Heart left ventricle (tissue), 16 donors: ENCODE measurements at regions not wholly inside any gene's neighbourhood (a gene's known extent, or its start where the extent isn't known, plus 50 kb on each side); places are given as distances from the start of the nearest gene placed in this dataset.

Experiments
- ATAC-seq, 4 donors: fragments of 200-7000 bp; cut with Tn5 transposase; one replicate each; pipeline ENCODE4 v1.9.1; 2020 to 2022; ENCODE audit warnings: moderate library complexity in 4 of 4, mild to moderate bottlenecking in 3 of 4, moderate number of reproducible peaks in 1 of 4
- DNase-seq, 5 donors: peaks; one replicate each; pipeline ENCODE4 v3.0.0-alpha.2; 2020
- H3K27ac ChIP-seq, 12 donors: fragments of 200-600 bp; sonication (generic) in 4 of 12; one replicate each; pipeline versions ENCODE4 v1.5.0 to v1.8.0; 2016 to 2022; ENCODE audit warnings: mild to moderate bottlenecking in 2 of 12
- H3K27me3 ChIP-seq, 9 donors: fragments of 200-600 bp; sonication (generic) in 2 of 9; one replicate each; pipeline versions ENCODE4 v1.5.1 to v1.8.0; 2016 to 2022; ENCODE audit warnings: mild to moderate bottlenecking in 3 of 9
- H3K36me3 ChIP-seq, 9 donors: fragments of 200-600 bp; sonication (generic) in 2 of 9; one replicate each; pipeline versions ENCODE4 v1.5.0 to v1.8.0; 2018 to 2022; ENCODE audit warnings: mild to moderate bottlenecking in 2 of 9
- H3K4me1 ChIP-seq, 12 donors: fragments of 200-600 bp; sonication (generic) in 4 of 12; one replicate each; pipeline versions ENCODE4 v1.5.0 to v1.8.0; 2016 to 2022; ENCODE audit warnings: mild to moderate bottlenecking in 3 of 12
- H3K4me3 ChIP-seq, 12 donors: fragments of 200-600 bp; sonication (generic) in 4 of 12; one replicate each; pipeline versions ENCODE4 v1.5.0 to v1.8.0; 2017 to 2022; ENCODE audit warnings: mild to moderate bottlenecking in 9 of 12, moderate library complexity in 4 of 12
- H3K9me3 ChIP-seq, 12 donors: fragments of 200-600 bp; sonication (generic) in 4 of 12; one replicate each; pipeline versions ENCODE4 v1.5.0 to v1.8.0; 2016 to 2022; ENCODE audit warnings: mild to moderate bottlenecking in 1 of 12
- POLR2A ChIP-seq, 2 donors: fragments of 450-650 bp; IDR thresholded peaks; one replicate each; pipeline ENCODE4 v1.6.1; 2017; ENCODE audit warnings: antibody characterized with exemption in 2 of 2, mild to moderate bottlenecking in 2 of 2, moderate library complexity in 2 of 2
- WGBS, 4 donors: extraction: QIAGEN DNeasy Blood & Tissue Kit in 2 of 4; methylation state at CpG; one replicate each; pipeline versions ENCODE4 v1.1.5 to v1.1.7; 2013 to 2018; 5-methylcytosine and 5-hydroxymethylcytosine counted together
- intact Hi-C, 10 donors: fragments of 100-400 bp; cut with DNase I; formaldehyde crosslinking; loops; one replicate each; pipeline versions ENCODE4 v1.11.1 to v1.14.2; 2022
- TF ChIP-seq, protein P1 (sequence below), 12 donors: fragments of 200-600 bp; sonication (generic) in 4 of 12; IDR thresholded peaks; one replicate each; pipeline versions ENCODE4 v1.5.0 to v1.8.0; 2018 to 2022; ENCODE audit warnings: antibody characterized with exemption in 12 of 12, mild to moderate bottlenecking in 5 of 12
- donor health status: ischemic (EF 13 %, LVEDD 7.1; RV severe dilation, severe dysfunction).
- donor health status: healthy with polysubstance abuse.
- donor health status: DM: no; HTN: yes; CAD: no.
- donor health status: DM: no; HTN: no; CAD: no.
- donor health status: ischemic (EF 25% LVEDD 6.9; RV normal size, moderate dysfunction).
- donor health status: ischemic (EF 25% LVEDD 5.7; RV mildly dilated, moderate dysfunction).
- donor health status: healthy.
- donor health status: DM: yes; HTN: yes; CAD: no.
- donor health status: ischemic (EF 35%, LVEDD 5.7; RV mildly dilated, moderate dysfunction).
- donor health status: nonischemic (EF 11% LVEDD 7.7; RV severe dilation, severe dysfunction).
- donor health status: DM: yes; HTN: yes; CAD: no.
- donor health status: PGD.
- donor health status: ischemic (EF 29% LVEDD 5.4; RV normal size, mild dysfunction).
- donor health status: nonischemic (EF 23%, LVEDD 6.1; RV moderate dilation, normal function).

DNA sequence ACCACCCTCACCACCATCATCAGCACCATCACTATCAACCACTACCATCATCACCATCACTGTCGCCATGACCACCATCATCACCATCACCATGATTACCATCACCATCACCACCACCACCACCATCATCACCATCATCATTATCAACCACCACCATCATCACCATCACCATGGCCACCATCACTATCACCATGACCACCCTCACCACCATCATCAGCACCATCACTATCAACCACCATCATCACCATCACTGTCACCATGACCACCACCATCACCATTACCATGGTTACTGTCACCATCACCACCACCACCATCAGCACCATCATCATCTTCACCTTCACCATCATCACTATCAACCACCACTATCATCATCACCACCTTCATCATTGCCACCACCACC, 183.4 kb downstream of the SHANK2 start:
- Histone ChIP-seq H3K27me3 (peaks cover 0 to 17% (median 6%) of the 10 kb centered on the region in 9 donors), H3K27ac (no peak overlapping the region), H3K4me1 (no peaks in the 10 kb centered on the region), H3K4me3 (no peak overlapping the region), H3K9me3 (no peaks in the 10 kb centered on the region), H3K36me3 (no peaks in the 10 kb centered on the region)
- 88 to 100% (median 96%) methylated on average over 1 of the region's 1 CpG for WGBS, 4 donors
- no peak for TF ChIP-seq POLR2A (IDR thresholded peaks at IDR 0.05)
- TF ChIP-seq, protein P1, sequence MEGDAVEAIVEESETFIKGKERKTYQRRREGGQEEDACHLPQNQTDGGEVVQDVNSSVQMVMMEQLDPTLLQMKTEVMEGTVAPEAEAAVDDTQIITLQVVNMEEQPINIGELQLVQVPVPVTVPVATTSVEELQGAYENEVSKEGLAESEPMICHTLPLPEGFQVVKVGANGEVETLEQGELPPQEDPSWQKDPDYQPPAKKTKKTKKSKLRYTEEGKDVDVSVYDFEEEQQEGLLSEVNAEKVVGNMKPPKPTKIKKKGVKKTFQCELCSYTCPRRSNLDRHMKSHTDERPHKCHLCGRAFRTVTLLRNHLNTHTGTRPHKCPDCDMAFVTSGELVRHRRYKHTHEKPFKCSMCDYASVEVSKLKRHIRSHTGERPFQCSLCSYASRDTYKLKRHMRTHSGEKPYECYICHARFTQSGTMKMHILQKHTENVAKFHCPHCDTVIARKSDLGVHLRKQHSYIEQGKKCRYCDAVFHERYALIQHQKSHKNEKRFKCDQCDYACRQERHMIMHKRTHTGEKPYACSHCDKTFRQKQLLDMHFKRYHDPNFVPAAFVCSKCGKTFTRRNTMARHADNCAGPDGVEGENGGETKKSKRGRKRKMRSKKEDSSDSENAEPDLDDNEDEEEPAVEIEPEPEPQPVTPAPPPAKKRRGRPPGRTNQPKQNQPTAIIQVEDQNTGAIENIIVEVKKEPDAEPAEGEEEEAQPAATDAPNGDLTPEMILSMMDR (IDR thresholded peaks at IDR 0.05), result no peak
- ATAC-seq (no peak), DNase-seq (no peak)
- intact Hi-C loops, result no loop called here

DNA sequence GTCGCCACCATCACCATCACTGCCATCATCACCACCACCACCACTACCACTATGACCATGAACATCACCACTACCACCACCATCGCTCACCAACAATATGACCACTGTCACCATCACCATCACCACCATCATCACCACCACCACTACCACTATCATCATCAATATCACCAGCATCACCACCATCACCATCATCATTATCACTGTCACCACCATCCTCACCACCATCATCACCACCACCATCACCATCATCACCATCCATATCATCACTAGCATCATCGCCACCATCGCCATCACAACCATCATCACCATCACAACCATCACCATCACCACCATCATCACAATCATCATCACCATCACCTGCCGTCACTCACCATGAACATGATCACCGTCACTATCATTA, 184.6 kb downstream of the SHANK2 start:
- Histone ChIP-seq H3K36me3 (no peaks in the 10 kb centered on the region), H3K27me3 (peaks cover 0 to 23% (median 12%) of the 10 kb centered on the region in 9 donors), H3K9me3 (no peaks in the 10 kb centered on the region), H3K4me3 (no peak overlapping the region), H3K27ac (no peak overlapping the region), H3K4me1 (no peaks in the 10 kb centered on the region)
- ATAC-seq, result no peak
- DNase-seq, result no peak
- 94 to 96% (median 95%) methylated on average over 6 of the region's 6 CpGs for WGBS, 4 donors
- intact Hi-C loops, result no loop called here
- TF ChIP-seq POLR2A (IDR thresholded peaks at IDR 0.05), result no peak
- TF ChIP-seq, protein P1 (IDR thresholded peaks at IDR 0.05), result no peak

DNA sequence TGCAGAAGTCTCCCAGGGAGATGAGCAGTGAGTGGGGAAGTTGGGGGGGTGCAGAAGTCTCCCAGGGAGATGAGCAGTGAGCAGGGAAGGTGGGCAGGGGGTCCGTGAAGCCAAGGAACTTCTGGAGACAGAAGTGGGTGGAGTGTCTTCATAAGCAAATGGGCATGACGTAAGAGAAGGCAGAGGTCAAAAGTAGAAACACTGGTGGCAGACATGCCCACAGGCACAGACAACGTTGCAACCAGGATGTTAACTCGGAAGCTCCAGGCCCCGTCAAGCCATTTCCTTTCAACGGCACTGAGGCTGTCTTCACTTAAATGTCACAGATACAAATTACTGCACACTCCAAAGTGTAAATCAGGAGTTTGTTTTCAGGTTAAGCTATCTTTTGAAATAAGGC, 186.1 kb downstream of the SHANK2 start:
- intact Hi-C loops, result no loop called here
- peaks cover 0 to 35% (median 12%) of the 10 kb centered on the region in 9 donors for H3K27me3 ChIP-seq
- H3K27ac ChIP-seq, result no peak overlapping the region
- ATAC-seq (no peak), DNase-seq (no peak)
- TF ChIP-seq POLR2A (IDR thresholded peaks at IDR 0.05), result no peak
- TF ChIP-seq, protein P1 (IDR thresholded peaks at IDR 0.05), result no peak
- no peaks in the 10 kb centered on the region for H3K9me3 ChIP-seq
- no peaks in the 10 kb centered on the region for H3K4me1 ChIP-seq
- no peak overlapping the region for H3K4me3 ChIP-seq
- WGBS, 4 donors, result 27 to 36% (median 32%) methylated on average over 6 of the region's 6 CpGs
- no peaks in the 10 kb centered on the region for H3K36me3 ChIP-seq

DNA sequence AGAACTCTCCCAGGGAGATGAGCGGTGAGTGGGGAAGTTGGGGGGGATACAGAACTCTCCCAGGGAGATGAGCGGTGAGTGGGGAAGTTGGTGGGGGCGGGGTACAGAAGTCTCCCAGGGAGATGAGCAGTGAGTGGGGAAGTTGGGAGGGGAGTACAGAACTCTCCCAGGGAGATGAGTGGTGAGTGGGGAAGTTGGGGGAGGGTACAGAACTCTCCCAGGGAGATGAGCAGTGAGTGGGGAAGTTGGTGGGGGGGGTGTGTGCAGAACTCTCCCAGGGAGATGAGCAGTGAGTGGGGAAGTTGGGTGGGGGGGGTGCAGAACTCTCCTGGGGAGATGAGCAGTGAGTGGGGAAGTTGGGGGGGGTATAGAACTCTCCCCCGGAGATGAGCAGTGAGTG, 186.5 kb downstream of the SHANK2 start:
- H3K27me3 ChIP-seq, result peaks cover 0 to 38% (median 12%) of the 10 kb centered on the region in 9 donors

More for the DNA sequence above, 186.5 kb downstream of the SHANK2 start:
- Histone ChIP-seq H3K9me3 (no peaks in the 10 kb centered on the region), H3K27ac (no peak overlapping the region), H3K36me3 (no peaks in the 10 kb centered on the region), H3K4me3 (no peak overlapping the region), H3K4me1 (no peaks in the 10 kb centered on the region)
- no peak for TF ChIP-seq POLR2A (IDR thresholded peaks at IDR 0.05)
- TF ChIP-seq, protein P1 (IDR thresholded peaks at IDR 0.05), result no peak
- 49 to 58% (median 56%) methylated on average over 3 of the region's 4 CpGs for WGBS, 4 donors
- ATAC-seq (no peak), DNase-seq (no peak)
- intact Hi-C loops, result no loop called here
